ENCODE measurements at regions not wholly inside any gene's neighbourhood (a gene's known extent, or its start where the extent isn't known, plus 50 kb on each side); places are given as distances from the start of the nearest gene placed in this dataset.
"Not testable (repeated sequence)": the region's sequence is repeated elsewhere in the genome, so short reads cannot be mapped to it uniquely, and the experiment has no call there.

DNA sequence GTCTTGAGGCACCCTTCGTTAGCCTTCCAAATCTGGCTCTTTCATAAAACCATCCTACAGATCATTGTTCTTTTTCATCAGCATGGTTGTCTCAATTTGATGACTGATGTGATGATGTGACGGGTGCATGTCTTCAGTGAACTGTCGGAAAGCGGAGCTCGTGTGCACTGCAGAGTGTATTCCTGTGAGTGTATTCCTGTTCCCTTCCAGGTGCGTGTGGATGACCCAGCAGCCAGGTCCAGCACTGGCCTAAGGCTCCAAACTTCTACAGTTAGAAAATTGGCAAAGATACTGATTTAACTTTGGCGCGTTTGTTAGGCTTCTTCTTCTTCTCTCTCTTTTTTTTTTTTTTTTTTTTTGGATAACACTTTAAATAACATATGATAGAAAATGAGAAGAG, 314.8 kb upstream of the SPATA31A3 start:
- not testable (repeated sequence) for DNase-seq (ENCODE audit: low spot score)

DNA sequence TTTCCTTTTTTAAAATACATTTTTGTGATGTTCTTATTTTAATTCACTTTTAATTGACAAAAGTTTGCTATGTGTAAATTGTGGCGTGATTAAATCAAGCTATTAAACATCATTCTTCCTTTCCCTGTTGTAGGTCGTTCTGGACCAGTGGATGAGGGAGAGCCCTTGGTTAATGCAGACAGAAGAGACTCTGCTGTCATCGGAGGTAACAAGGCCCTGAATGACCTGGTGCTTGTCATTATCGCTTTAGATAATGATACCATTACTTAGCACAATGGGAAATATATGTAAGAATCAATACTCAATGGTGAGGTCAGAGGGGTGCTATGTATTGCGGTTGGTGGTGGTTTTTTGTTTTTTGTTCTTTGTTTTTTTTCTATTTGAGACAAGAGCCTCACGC, 296.4 kb upstream of the SPATA31A3 start:
- DNase-seq (ENCODE audit: low spot score) = not testable (repeated sequence)

DNA sequence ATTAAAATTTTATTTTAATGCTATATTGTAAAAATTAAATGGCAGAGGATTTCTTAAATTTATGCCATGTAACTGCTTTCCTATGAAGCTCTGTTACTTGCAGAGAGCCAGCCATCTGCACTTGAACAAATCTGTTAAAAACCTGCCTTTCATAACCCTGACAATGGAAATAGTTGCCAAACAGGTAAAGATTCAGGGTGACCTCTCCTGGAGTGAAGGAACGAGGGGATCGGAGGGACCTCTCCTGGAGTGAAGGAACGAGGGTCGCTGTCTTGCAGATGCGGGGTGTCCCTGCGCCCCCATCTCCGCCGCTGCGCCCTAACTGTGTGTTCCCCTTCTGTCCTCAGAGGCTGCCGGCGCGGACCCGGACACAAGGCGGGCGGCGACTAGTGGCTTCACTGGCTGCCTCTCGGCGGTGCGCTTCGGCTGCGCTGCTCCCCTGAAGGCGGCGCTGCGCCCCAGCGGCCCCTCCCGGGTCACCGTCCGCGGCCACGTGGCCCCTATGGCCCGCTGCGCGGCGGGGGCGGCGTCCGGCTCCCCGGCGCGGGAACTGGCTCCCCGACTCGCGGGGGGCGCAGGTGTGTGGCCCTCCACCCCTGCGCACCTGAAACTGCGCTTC, 295.9 kb upstream of the SPATA31A3 start:
- DNase-seq (ENCODE audit: low spot score) = not testable (repeated sequence)

DNA sequence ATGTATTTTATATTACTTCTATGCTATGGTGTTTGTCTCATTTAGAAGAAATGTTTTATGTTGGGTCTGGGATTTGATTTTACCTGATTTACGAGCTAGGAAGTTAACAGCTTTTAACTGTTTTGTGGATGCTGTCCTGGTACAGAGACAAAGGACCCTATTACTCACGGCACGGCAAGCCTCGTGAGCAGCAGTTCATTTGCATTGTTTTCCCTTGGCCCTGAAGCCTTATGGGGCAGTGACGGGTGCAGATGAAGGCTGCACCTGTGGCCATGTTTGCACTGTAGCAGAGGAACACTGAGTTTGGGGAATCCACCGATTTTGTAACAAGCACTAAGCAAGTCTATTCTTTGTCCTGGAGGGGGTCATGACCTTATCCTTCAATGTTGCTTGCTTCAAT, 291.9 kb upstream of the SPATA31A3 start:
- DNase-seq (ENCODE audit: low spot score) = not testable (repeated sequence)

DNA sequence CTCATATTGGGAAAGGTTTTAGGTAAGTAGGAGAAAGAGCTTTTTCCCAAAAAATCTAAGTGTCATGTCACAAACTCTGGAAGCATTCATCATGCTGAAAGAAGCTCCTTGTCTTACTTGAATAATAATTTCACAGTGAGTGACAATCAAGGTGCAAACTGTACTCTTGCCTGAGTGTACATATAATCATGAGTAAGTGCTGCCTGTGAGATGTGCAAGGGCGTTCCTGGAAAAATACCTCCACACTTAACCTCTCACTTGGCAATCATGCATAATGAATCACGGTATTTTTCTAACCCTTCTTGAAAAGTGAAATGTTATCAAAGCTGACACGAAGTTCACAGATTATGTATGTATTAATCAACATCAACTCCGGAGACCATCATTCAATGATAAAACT, 289.2 kb upstream of the SPATA31A3 start:
- DNase-seq (ENCODE audit: low spot score) = not testable (repeated sequence)

DNA sequence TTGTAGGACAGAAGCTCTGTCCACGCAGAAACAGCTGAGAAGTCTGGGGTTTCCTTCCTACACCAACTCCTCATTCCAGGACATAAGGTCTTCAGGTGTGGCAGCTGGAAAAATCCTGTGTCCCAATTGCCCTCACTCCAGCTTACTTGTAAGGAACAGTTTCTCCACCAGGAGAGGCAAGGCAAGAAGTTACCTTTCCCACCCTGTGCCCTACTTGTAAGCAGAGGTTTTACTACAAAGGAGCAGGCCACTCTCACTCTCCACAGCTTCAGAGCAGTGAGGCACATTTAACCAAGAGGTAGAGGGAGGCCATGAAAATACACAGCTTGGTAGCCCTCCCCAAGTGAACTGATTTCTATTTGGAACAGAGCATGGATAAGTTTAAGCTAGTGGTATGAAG, 277.3 kb upstream of the SPATA31A3 start:
- not testable (repeated sequence) for DNase-seq (ENCODE audit: low spot score)

DNA sequence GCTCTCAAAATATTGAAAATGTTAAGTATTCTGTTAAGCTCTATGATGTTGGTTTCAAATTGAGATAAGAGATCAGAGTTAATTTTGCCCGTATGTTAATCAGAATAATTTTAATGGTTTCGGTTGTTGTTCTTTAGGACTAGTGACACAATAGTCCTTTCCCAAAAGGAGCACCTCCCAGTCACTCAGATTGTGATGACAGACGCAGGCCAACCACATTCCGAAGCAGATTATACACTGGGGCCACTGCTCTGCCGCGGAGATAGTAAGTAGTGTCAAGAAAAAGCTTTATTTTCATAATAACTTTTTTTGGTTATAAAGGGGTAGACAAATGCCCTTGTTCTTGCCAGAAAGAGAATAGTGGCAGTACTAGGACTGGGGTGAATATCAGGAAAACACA, 265.5 kb upstream of the SPATA31A3 start:
- not testable (repeated sequence) for DNase-seq (ENCODE audit: low spot score)

DNA sequence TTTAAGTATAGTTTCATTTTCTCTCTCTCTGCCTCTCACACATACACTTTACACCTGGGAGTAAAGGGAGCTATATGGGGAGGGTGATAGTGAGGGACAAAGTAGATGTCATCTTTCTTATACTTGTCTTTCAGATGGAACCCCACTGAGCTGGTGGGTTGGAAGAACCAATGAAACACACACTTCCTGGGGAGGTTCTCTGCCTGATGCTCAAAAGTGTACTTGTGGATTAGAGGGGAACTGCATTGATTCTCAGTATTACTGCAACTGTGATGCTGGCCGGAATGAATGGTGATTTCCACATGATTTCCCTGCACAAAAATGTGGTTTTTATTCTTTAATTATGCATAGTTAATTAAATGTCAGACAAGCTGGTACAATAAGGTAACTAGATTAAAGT, 256.6 kb upstream of the SPATA31A3 start:
- DNase-seq (ENCODE audit: low spot score) = not testable (repeated sequence)

DNA sequence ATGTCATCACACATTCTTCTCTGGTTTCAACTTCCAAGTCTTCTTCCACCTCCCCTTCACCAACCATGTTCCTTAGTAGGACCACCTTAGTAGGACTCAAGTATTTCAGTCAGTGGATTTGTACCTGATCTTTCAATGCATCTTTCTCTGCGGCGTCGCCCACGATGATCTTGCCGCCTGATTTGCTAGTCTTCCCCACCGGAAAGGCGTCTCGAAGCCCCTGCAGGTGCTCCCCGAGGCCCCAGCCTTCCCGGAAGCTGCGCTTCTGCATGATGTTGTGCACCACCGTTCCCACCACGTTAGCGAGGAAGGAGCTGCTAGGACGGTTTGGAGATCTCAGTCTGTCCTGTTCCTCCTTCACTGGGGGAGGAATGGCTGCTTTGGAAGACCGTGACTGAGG, 219.7 kb upstream of the SPATA31A3 start:
- DNase-seq (ENCODE audit: low spot score) = not testable (repeated sequence)

DNA sequence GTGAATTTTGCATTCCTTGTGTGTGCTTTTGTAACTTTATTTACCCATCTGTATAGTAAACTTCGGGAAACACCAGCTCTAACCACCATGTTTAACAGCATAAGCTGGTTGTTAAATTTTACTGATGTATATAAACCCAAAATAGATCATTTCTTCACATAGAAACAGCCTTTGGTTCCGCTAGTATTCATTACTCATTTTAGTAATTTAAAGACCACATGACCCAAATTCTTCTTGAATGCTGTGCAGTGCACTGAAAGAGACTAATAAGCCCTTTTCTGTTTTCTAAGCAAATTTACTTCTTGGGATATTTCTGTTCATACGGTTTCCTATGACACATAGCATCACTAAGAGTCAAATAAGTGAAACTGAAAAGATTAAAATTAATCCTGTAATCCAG, 218.5 kb upstream of the SPATA31A3 start:
- not testable (repeated sequence) for DNase-seq (ENCODE audit: low spot score)

DNA sequence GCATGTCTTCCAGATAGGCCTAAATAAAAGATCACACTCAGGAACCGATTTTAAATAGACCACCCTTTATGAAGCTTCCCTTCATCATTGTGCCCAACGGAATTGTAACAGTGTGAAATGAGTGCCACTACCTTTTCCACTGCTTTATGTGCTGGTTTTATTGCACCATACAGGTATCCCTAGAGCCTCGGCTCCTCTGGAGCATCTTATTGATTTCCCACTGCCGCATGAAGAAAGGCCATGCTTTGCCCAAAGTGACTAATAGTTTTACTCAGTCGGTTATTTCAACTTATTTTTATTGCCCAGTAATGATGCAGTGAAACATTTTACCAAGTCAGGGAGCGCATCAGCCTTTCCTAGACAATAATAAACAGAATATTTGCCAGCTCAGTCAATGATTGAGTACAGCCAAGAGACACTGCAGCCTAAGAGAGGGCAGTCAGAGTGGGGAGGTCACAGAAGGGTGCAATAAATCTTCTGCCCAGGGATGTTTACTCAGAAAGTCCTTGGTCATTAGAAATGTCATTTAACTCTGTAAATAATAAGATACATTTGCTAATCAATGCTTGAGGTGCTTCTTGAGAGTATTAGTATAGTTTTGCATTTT, 216.6 kb upstream of the SPATA31A3 start:
- not testable (repeated sequence) for DNase-seq (ENCODE audit: low spot score)

DNA sequence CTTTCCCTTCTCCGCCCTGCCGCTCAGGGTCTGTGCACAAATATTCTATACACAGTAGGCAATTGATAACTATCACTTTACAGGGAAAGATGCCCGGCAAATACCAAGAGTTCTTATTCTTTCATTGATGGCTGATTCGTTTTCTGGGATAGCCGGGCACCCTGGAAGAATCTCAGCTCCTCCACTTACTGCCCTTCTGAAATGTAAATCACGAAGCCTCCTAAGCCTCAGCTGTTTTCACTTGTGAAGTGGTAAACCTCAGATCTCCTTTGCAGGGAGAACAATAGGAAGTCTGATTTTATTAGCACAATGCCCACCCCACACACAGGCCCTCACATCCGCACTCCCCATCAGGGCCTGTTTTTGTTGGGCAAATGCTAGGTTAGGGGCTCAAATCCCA, 203.8 kb upstream of the SPATA31A3 start:
- DNase-seq (ENCODE audit: low spot score) = not testable (repeated sequence)

DNA sequence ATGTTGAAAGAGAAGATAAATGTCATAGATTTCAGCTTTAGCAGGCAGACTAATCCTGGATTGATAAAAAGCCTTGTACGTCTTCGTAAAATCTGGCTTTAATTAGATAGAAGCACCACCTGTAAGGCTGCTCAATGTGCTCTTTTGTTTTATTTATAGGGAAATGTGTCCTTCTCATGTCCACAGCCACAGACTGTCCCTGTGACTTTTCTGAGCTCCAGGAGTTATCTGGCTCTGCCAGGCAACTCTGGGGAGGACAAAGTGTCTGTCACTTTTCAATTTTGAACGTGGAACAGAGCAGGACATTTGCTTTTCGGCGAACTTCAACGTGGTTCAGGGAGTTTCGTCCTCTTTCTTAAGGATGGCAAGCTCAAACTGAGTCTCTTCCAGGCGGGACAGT, 203.0 kb upstream of the SPATA31A3 start:
- DNase-seq (ENCODE audit: low spot score) = not testable (repeated sequence)

DNA sequence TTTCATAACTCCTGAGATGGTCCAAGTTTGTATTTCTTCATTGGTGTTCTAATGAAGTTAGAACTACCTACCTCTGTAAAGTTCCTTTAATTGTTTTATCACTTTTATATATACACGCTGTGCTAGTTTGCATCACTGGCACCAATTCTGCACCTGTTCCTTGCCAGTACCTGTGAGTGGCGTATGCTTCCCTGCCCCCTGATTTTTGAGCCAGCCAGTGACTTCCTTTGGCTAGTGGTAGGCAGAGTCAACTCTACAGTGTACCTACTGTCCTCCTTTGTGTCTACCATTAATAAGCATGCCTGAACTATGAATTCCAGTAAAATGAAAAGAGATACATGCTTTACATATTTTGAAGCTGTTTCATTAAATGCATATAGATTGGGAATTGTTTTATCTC, 186.8 kb upstream of the SPATA31A3 start:
- not testable (repeated sequence) for DNase-seq (ENCODE audit: low spot score)

DNA sequence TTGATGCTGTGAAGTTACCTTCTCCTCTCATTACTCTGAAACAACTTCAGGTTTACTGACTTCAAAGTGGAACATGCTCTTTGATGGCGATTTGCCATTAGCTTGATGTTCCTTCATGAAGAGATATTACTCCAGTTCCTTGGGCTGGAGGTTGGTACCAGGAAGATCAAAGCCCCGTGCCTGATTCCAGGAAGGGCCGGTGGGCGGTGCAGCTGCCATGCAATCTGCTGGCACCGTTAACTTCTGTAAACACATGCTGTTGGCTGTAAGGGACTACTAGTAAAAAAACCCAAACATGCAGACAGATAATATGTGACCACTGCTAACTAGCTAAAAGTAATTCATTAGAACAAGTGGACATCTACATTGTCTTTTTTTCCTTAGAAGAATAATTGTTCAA, 182.8 kb upstream of the SPATA31A3 start:
- DNase-seq (ENCODE audit: low spot score) = not testable (repeated sequence)

DNA sequence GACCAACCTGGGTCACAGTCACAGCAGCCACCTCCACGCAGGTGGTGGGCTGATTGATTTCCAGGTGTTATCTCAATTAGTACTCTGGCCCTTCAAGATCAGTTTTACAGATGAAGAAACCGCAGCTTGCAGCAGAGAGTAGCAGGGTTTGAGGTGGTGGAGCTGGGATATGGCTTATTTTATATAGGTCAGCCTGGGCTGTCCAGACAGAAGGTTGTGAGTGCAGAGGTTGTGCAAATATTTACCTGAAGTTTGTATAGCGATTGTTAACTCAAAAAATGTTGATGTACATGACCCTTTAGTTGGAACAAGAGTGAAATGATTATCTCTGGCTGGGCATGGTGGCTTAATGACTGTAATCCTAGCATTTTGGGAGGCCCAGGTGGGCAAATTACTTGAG, 179.4 kb upstream of the SPATA31A3 start:
- not testable (repeated sequence) for DNase-seq (ENCODE audit: low spot score)

DNA sequence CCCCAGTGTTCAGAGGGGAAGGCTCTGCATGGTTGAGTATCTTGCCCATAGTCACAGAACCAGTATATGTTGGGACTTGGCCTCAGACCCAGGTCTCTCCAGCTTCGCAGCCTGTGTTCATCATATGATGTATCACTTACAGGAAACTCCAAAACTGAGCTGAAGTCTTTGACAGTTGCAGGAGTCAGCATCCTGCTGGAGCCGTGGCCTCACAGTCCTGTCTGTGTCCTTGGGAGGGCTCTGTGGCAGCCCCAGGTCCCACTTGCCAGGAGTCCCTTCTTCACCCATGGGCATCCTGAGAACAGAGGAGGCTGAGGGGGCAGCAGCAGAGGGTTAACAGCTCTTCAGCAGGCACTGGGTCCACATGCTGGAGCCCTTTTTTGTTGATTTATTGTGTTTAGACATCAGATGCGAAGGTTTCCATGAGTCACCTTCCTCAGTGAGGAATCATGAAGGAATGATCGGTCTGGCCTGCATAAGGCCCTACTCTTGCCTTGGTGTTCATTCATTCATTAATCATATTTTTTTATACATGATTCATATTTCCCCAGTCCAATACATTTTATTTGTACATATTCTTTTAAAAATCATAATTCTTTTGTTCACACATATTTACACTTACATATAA, 176.3 kb upstream of the SPATA31A3 start:
- not testable (repeated sequence) for DNase-seq (ENCODE audit: low spot score)

DNA sequence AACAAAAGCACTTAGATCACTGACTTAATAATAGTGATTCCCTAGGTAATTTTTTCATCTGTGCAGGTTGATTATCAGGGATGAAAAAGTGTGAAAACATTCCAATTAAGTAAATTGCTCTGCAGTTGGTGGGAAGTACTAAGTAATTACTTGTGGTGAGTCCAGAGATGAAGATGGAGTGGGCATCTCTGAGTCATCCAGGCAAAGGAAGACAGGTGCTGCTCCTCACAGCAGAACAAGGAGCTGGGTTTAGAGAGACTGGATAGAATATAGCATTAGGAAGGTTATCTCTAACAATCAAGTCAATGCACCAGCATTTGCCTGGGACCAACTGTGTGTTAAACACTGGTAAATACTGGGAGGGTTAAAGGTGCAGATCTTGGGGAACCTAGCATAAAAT, 174.0 kb upstream of the SPATA31A3 start:
- DNase-seq (ENCODE audit: low spot score) = not testable (repeated sequence)

DNA sequence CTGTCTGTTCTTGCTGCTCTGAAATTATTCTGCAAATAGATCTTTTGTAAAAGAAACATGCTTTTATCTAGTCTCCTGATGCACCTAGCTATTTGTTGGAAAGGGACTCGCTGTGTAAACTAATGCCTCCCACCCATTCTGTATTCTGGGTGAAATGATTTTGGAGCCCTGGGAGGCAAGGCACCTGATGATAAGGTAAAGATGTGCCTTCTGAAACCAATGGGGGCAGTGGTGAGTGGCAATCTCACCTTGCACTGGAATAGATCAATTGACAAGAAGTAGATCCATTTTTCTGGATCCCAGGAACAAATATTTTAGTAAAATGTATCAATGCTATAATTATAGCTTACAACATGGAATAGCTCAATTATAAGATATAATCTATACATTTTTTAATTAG, 170.5 kb upstream of the SPATA31A3 start:
- DNase-seq (ENCODE audit: low spot score) = not testable (repeated sequence)

DNA sequence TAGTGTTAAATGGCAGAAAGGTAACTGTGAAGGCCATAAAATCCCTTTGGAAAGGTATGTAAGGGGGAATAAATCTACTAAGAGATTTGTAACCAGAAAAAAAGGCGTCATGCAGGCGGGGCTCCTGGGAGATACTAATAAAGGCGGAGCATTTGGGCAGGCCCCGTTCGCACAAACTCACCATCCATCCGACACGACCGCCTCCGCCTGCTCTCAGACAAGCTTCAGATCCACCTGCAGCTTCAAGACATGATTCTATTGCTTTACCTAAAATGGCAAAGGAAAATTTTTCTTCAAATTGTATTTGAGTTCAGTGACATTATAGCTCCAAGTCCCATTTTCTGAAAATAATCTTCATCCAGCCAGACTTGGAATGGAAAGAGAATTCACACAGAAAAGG, 162.9 kb upstream of the SPATA31A3 start:
- DNase-seq (ENCODE audit: low spot score) = not testable (repeated sequence)

DNA sequence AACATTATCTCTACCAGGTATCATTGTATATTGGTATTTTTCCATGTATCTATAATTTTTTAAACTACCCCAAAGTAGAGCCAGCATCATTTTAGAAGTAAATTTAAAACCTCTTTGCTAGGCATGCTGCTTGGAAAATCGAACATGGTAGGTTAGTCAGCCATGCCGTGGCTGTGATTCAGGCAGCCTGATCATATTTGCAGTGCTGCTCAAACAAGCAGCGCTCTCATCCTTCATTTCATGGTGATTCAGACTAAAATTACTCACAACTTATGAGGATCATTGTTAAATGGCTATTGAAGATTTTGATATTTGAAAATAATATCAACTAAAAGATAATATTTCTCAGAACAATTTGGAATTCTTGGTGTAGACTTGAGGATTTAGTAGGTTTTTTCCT, 161.2 kb upstream of the SPATA31A3 start:
- DNase-seq (ENCODE audit: low spot score) = not testable (repeated sequence)

DNA sequence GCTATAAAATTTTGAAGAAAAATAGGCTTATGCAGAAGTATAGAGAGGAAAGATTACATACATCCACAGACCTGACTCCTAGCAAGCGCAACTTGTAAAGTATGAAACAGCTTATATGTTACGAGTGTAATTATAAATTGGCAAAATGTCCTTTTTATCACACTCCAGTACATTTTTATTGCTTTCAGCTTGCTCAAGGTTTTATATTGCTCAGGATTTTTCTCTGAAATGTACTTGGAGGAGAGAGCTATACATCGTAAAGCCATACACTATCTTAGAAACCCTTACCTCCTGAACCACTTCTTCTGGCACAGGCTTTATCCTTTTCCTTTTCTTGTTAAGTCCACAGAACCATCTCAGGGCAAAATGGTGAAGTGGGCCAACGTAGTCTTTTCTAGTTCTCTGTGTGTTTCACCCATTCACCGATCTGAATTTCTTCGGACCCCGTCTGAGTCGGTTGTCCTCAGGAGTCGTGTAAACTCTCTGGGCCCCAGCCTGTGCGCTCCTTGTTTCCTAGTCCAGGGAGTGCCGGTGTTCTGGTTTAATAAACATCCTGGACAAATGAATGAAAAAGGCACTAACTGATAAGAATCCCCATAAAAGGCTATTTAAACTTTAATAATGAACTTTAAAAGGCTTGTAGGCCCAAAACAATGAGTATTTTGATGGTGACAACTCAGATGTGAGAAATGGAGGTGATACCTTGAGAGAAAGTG, 150.2 kb upstream of the SPATA31A3 start:
- not testable (repeated sequence) for DNase-seq (ENCODE audit: low spot score)
